ENCODE measurements at regions not wholly inside any gene's neighbourhood (a gene's known extent, or its start where the extent isn't known, plus 50 kb on each side); places are given as distances from the start of the nearest gene placed in this dataset.

- TF ChIP-seq, protein P1, sequence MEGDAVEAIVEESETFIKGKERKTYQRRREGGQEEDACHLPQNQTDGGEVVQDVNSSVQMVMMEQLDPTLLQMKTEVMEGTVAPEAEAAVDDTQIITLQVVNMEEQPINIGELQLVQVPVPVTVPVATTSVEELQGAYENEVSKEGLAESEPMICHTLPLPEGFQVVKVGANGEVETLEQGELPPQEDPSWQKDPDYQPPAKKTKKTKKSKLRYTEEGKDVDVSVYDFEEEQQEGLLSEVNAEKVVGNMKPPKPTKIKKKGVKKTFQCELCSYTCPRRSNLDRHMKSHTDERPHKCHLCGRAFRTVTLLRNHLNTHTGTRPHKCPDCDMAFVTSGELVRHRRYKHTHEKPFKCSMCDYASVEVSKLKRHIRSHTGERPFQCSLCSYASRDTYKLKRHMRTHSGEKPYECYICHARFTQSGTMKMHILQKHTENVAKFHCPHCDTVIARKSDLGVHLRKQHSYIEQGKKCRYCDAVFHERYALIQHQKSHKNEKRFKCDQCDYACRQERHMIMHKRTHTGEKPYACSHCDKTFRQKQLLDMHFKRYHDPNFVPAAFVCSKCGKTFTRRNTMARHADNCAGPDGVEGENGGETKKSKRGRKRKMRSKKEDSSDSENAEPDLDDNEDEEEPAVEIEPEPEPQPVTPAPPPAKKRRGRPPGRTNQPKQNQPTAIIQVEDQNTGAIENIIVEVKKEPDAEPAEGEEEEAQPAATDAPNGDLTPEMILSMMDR (IDR thresholded peaks at IDR 0.05): no peak
- TF ChIP-seq POLR2A (IDR thresholded peaks at IDR 0.05; ENCODE audit: low read depth): no peak
- TF ChIP-seq POLR2AphosphoS5 (IDR thresholded peaks at IDR 0.05): no peak
Measured at GRCh38 chr20:21623074-21623780, 82.2 kb upstream of the PAX1 start.

Data from esophagus muscularis mucosa (tissue), 3 donors.